RPMI8226 (cell line): ENCODE measurements at regions not wholly inside any gene's neighbourhood (a gene's known extent, or its start where the extent isn't known, plus 50 kb on each side); places are given as distances from the start of the nearest gene placed in this dataset.
"Not testable (repeated sequence)": the region's sequence is repeated elsewhere in the genome, so short reads cannot be mapped to it uniquely, and the experiment has no call there.

ENCODE experiments used
- DNase-seq: peaks from one replicate; pipeline ENCODE4 v3.0.0-alpha.2; 2015

- DNase-seq, result no peak
Measured at GRCh38 chr16:17018585-17018939, 452.2 kb downstream of the XYLT1 start.

GRCh38 chr16:17019366-17019765 lies 451.4 kb downstream of the XYLT1 start:
- no peak for DNase-seq

- DNase-seq, result no peak
Measured at GRCh38 chr16:17023606-17024005, 447.2 kb downstream of the XYLT1 start.

- no peak for DNase-seq
Measured at GRCh38 chr16:17024514-17024913, 446.2 kb downstream of the XYLT1 start.

- no peak for DNase-seq
Measured at GRCh38 chr16:17026600-17027242, 444.0 kb downstream of the XYLT1 start.

- no peak for DNase-seq
Measured at GRCh38 chr16:17027488-17028129, 443.2 kb downstream of the XYLT1 start.

GRCh38 chr16:17029602-17030350 lies 441.0 kb downstream of the XYLT1 start:
- DNase-seq, result no peak

- DNase-seq, result no peak
Measured at GRCh38 chr16:17031484-17032268, 439.1 kb downstream of the XYLT1 start.

GRCh38 chr16:17032332-17032731 lies 438.4 kb downstream of the XYLT1 start:
- DNase-seq, result no peak

- no peak for DNase-seq
Measured at GRCh38 chr16:17034477-17035252, 436.1 kb downstream of the XYLT1 start.

GRCh38 chr16:17037499-17037898 lies 433.3 kb downstream of the XYLT1 start:
- no peak for DNase-seq

- DNase-seq, result no peak
Measured at GRCh38 chr16:17038415-17038814, 432.3 kb downstream of the XYLT1 start.

- not testable (repeated sequence) for DNase-seq
Measured at GRCh38 chr16:17049109-17049508, 421.7 kb downstream of the XYLT1 start.

- DNase-seq, result no peak
Measured at GRCh38 chr16:17050468-17050867, 420.3 kb downstream of the XYLT1 start.
